GM13977 (cell line): ENCODE measurements at regions not wholly inside any gene's neighbourhood (a gene's known extent, or its start where the extent isn't known, plus 50 kb on each side); places are given as distances from the start of the nearest gene placed in this dataset.

Source experiments
- DNase-seq: peaks from one replicate; pipeline ENCODE4 v3.0.0; 2012; ENCODE audit warnings: low spot score
- CTCF ChIP-seq: IDR thresholded peaks from 2 replicates; pipeline ENCODE4 v1.5.1; 2012; ENCODE audit warnings: mild to moderate bottlenecking, control low read depth; ENCODE audit not compliant: insufficient read depth; ENCODE audit errors: extremely low read depth, missing control alignments
- in situ Hi-C: fragments of 300-500 bp; cut with MboI; formaldehyde crosslinking; loops from one replicate; pipeline ENCODE4 v1.12.0; 2022; ENCODE audit warnings: low sequenced_read_pairs, low pct_unique_long_range_greater_than_20kb, mixed read lengths, inconsistent platforms; ENCODE audit not compliant: unreplicated experiment

- DNase-seq = no peak
- no peak for TF ChIP-seq CTCF
- in situ Hi-C loops = no loop called here
Observed at GRCh38 chr9:109934857-109935215, 154.8 kb downstream of the PALM2AKAP2 start.

- in situ Hi-C loops = no loop called here
- peak; percentile 52 for DNase-seq
- no peak for TF ChIP-seq CTCF
Observed at GRCh38 chr9:109935406-109936087, 155.5 kb downstream of the PALM2AKAP2 start.

GRCh38 chr9:109937861-109938453 lies 158.0 kb downstream of the PALM2AKAP2 start:
- in situ Hi-C loops = no loop called here
- TF ChIP-seq CTCF = no peak

GRCh38 chr9:109939698-109940342 lies 159.8 kb downstream of the PALM2AKAP2 start:
- TF ChIP-seq CTCF = no peak
- in situ Hi-C loops = no loop called here
- DNase-seq = no peak

More at GRCh38 chr9:109937861-109938453, 158.0 kb downstream of the PALM2AKAP2 start:
- DNase-seq = no peak

- DNase-seq = no peak
- no peak for TF ChIP-seq CTCF
- in situ Hi-C loops = no loop called here
Observed at GRCh38 chr9:109940561-109940960, 160.6 kb downstream of the PALM2AKAP2 start.

- TF ChIP-seq CTCF = no peak
- in situ Hi-C loops = no loop called here
- no peak for DNase-seq
Observed at GRCh38 chr9:109941771-109942170, 161.8 kb downstream of the PALM2AKAP2 start.
